ENCODE measurements at regions not wholly inside any gene's neighbourhood (a gene's known extent, or its start where the extent isn't known, plus 50 kb on each side); places are given as distances from the start of the nearest gene placed in this dataset.

DNA sequence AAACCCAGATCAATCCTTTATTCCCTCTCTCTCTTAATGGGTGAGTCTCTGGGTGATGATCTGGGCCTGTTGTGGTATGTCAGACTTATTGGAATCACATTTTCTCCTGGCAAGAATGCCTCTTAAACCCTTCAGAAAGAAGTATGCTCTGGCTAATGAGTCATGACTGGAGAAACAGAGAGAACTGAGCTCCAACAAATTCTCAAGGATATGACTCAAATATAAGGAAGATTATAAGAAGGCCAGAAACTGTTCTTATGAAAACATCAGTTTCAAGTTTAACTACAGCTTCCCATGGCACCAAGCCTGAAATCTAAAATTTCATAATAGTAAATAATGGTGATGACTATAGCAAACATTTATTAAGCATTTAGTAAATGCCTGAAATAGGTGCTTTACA is 83.9 kb downstream of the OR5AK2 start:
- Histone ChIP-seq H2AK5ac (ENCODE audit: insufficient read length, low read length) (no peak overlapping the region), H3K18ac (ENCODE audit: insufficient read length, low read depth, low read length) (no peak overlapping the region), H2BK12ac (ENCODE audit: insufficient read length, low read depth, low read length) (no peak overlapping the region), H2AFZ (ENCODE audit: low read length) (no peak overlapping the region), H4K91ac (ENCODE audit: insufficient read length, low read depth, low read length) (no peak overlapping the region), H3K23ac (ENCODE audit: insufficient read length, low read depth, low read length) (no peak overlapping the region), H4K20me1 (ENCODE audit: control insufficient read depth, insufficient read depth, insufficient read length) (no peaks in the 10 kb centered on the region), H3K79me2 (ENCODE audit: insufficient read depth, low read length) (no peaks in the 10 kb centered on the region), H3K56ac (ENCODE audit: insufficient read length, low read depth, low read length) (no peak overlapping the region), H3K27me3 (ENCODE audit: insufficient read depth, low read length) (no peaks in the 10 kb centered on the region), H3K23me2 (ENCODE audit: insufficient read length, low read depth, low read length, poor library complexity, severe bottlenecking) (no peaks in the 10 kb centered on the region), H3K4me1 (ENCODE audit: insufficient read depth, low read length) (no peaks in the 10 kb centered on the region), H3K79me1 (ENCODE audit: insufficient read depth, low read depth, low read length, poor library complexity, severe bottlenecking) (no peaks in the 10 kb centered on the region), H4K8ac (replicated peaks; ENCODE audit: insufficient read length, low read depth, low read length) (no peak overlapping the region), H3K9me3 (ENCODE audit: control insufficient read depth, low read depth, low read length) (no peaks in the 10 kb centered on the region), H2BK120ac (ENCODE audit: low read depth, low read length, poor library complexity, severe bottlenecking) (no peak overlapping the region), H3K9ac (ENCODE audit: extremely low read depth, insufficient read length, low read length) (no peak overlapping the region), H2BK20ac (ENCODE audit: low read depth, low read length, poor library complexity, severe bottlenecking) (no peak overlapping the region), H2BK5ac (ENCODE audit: insufficient read length, low read length) (no peak overlapping the region), H3K4ac (ENCODE audit: low read depth, low read length) (no peak overlapping the region), H4K5ac (ENCODE audit: insufficient read length, low read depth, low read length) (no peak overlapping the region), H3K27ac (ENCODE audit: insufficient read length, low read depth, low read length) (no peak overlapping the region), H3T11ph (ENCODE audit: low read length) (no peak overlapping the region), H3K4me2 (ENCODE audit: insufficient read depth, insufficient read length, low read length) (no peak overlapping the region), H2BK15ac (ENCODE audit: low read depth, low read length) (no peak overlapping the region), H3K14ac (ENCODE audit: insufficient read depth, low read length) (no peak overlapping the region)
- peaks cover 0 to 2% of the 10 kb centered on the region in 2 experiments; a peak in 2 of 5 replicates for H3K9me3 Mint-ChIP-seq
- no peaks in the 10 kb centered on the region for H3K36me3 Mint-ChIP-seq (ENCODE audit: insufficient read depth in 1 of 3, low read depth in 3 of 3)
- no peak overlapping the region for H3K27ac Mint-ChIP-seq
- no peak overlapping the region for H3K4me3 Mint-ChIP-seq
- DNase-seq = no peak
- H3K27me3 Mint-ChIP-seq (ENCODE audit: low read depth) = no peaks in the 10 kb centered on the region; the same call in 1 of the 2 replicates
- no peaks in the 10 kb centered on the region for H3K4me1 Mint-ChIP-seq
- no peak for TF ChIP-seq CTCF (conservative IDR thresholded peaks at IDR 0.05)
